HEK293T (cell line): ENCODE measurements at regions not wholly inside any gene's neighbourhood (a gene's known extent, or its start where the extent isn't known, plus 50 kb on each side); places are given as distances from the start of the nearest gene placed in this dataset.
A peak's percentile ranks its signal among the peaks of the same experiment; 100 is the strongest.
"Not testable (repeated sequence)": the region's sequence is repeated elsewhere in the genome, so short reads cannot be mapped to it uniquely, and the experiment has no call there.

ENCODE experiments used
- CTCF ChIA-PET: fragments of 350-600 bp; formaldehyde crosslinking; extraction: SDS; loops from one replicate; lab custom pipeline; 2021; ENCODE audit warnings: antibody characterized with exemption, inconsistent platforms; lab: Yijun Ruan, JAX
- POLR2A ChIA-PET: fragments of 350-600 bp; formaldehyde crosslinking; extraction: SDS; loops from one replicate; lab custom pipeline; 2020; ENCODE audit warnings: antibody characterized with exemption, inconsistent platforms; lab: Yijun Ruan, JAX
- DNase-seq: peaks from one replicate; pipeline ENCODE4 v3.0.0; 2012; ENCODE audit warnings: mixed read lengths; ENCODE audit errors: extremely low spot score
- ARNT ChIP-seq: fragments of 450-650 bp; IDR thresholded peaks from 2 replicates; pipeline ENCODE4 v1.6.1; 2017; ENCODE audit warnings: mild to moderate bottlenecking
- BHLHE40 ChIP-seq: fragments of 450-650 bp; IDR thresholded peaks from 2 replicates; pipeline ENCODE4 v1.6.1; 2016; ENCODE audit warnings: mild to moderate bottlenecking, moderate library complexity, borderline replicate concordance
- CTBP1 ChIP-seq: fragments of 450-650 bp; IDR thresholded peaks from 2 replicates; pipeline ENCODE4 v1.6.1; 2016; ENCODE audit warnings: borderline replicate concordance
- ELF4 ChIP-seq: fragments of 450-650 bp; IDR thresholded peaks from 2 replicates; pipeline ENCODE4 v1.6.1; 2017; ENCODE audit warnings: antibody characterized with exemption
- FOXA1 ChIP-seq: fragments of 450-650 bp; IDR thresholded peaks from 2 replicates; pipeline ENCODE4 v1.6.1; 2016; ENCODE audit warnings: mild to moderate bottlenecking
- FOXK2 ChIP-seq: fragments of 450-650 bp; IDR thresholded peaks from 2 replicates; pipeline ENCODE4 v1.6.1; 2016; ENCODE audit warnings: mild to moderate bottlenecking
- FOXM1 ChIP-seq: fragments of 450-650 bp; IDR thresholded peaks from 2 replicates; pipeline ENCODE4 v1.6.1; 2017; ENCODE audit warnings: mild to moderate bottlenecking, borderline replicate concordance
- HDGF ChIP-seq: fragments of 450-650 bp; IDR thresholded peaks from 2 replicates; pipeline ENCODE4 v1.6.1; 2017; ENCODE audit warnings: antibody characterized with exemption, borderline replicate concordance
- L3MBTL2 ChIP-seq: fragments of 450-650 bp; conservative IDR thresholded peaks from 2 replicates; pipeline ENCODE4 v1.6.1; 2016; ENCODE audit warnings: mild to moderate bottlenecking
- LEF1 ChIP-seq: fragments of 450-650 bp; IDR thresholded peaks from 2 replicates; pipeline ENCODE4 v1.6.1; 2017; ENCODE audit warnings: mild to moderate bottlenecking, borderline replicate concordance
- NFRKB ChIP-seq: fragments of 450-650 bp; IDR thresholded peaks from 2 replicates; pipeline ENCODE4 v1.6.1; 2016; ENCODE audit warnings: mild to moderate bottlenecking, moderate library complexity
- PKNOX1 ChIP-seq: fragments of 450-650 bp; IDR thresholded peaks from 2 replicates; pipeline ENCODE4 v1.6.1; 2016
- SP1 ChIP-seq: fragments of 450-650 bp; IDR thresholded peaks from 2 replicates; pipeline ENCODE4 v1.6.1; 2017
- SUZ12 ChIP-seq: fragments of 450-650 bp; IDR thresholded peaks from 2 replicates; pipeline ENCODE4 v1.6.1; 2016; ENCODE audit warnings: mild to moderate bottlenecking
- TARDBP ChIP-seq: fragments of 450-650 bp; IDR thresholded peaks from 2 replicates; pipeline ENCODE4 v1.6.1; 2016
- ZNF384 ChIP-seq: fragments of 450-650 bp; IDR thresholded peaks from 2 replicates; pipeline ENCODE4 v1.6.1; 2016

- CTCF ChIA-PET: no interaction called here
- TF ChIP-seq PKNOX1: 0 out of 2 replicates have a peak, but pooled peaks have one; percentile 18
- no peak for TF ChIP-seq SP1
- no peak for TF ChIP-seq L3MBTL2
- TF ChIP-seq FOXM1: no peak
- TF ChIP-seq ARNT: no peak
- no peak for TF ChIP-seq NFRKB
- no peak for TF ChIP-seq FOXK2
- no peak for TF ChIP-seq CTBP1
- DNase-seq: no peak
- POLR2A ChIA-PET: interaction anchor here (1.6 kb wide), 1 partner anchor 10 kb away, joined by 3 read pairs; no protein-coding TSS in a partner anchor
Observed at GRCh38 chr17:72382971-72383722, 262.3 kb downstream of the SOX9 start.

GRCh38 chr17:72385475-72385874 lies 264.7 kb downstream of the SOX9 start:
- CTCF ChIA-PET: no interaction called here
- no peak for DNase-seq
- TF ChIP-seq FOXA1 (no peak), ZNF384 (no peak)
- POLR2A ChIA-PET: no interaction called here

GRCh38 chr17:72386173-72386572 lies 265.4 kb downstream of the SOX9 start:
- DNase-seq, POLR2A ChIA-PET, CTCF ChIA-PET: not testable (repeated sequence)

- TF ChIP-seq CTBP1 (no peak), BHLHE40 (no peak), TARDBP (no peak), SUZ12 (no peak), ZNF384 (no peak), FOXA1 (no peak), FOXK2 (no peak), FOXM1 (no peak), LEF1 (no peak), NFRKB (no peak), PKNOX1 (no peak), ELF4 (no peak)
- ChIA-PET POLR2A (interaction anchor here (1.2 kb wide), 1 partner anchor 36 kb away, joined by 3 read pairs; no protein-coding TSS in a partner anchor), CTCF (no interaction called here)
- DNase-seq: no peak
Observed at GRCh38 chr17:72386619-72387237, 265.9 kb downstream of the SOX9 start.

GRCh38 chr17:72387487-72387886 lies 266.7 kb downstream of the SOX9 start:
- no peak for TF ChIP-seq BHLHE40
- no peak for TF ChIP-seq ARNT
- TF ChIP-seq FOXK2: no peak
- no peak for TF ChIP-seq NFRKB
- TF ChIP-seq SUZ12: no peak
- TF ChIP-seq SP1: no peak
- no peak for TF ChIP-seq ELF4
- TF ChIP-seq FOXA1: no peak
- TF ChIP-seq L3MBTL2: no peak
- TF ChIP-seq PKNOX1: no peak
- CTCF ChIA-PET: interaction anchor here (0.5 kb wide), 1 partner anchor 57 kb away, joined by 5 read pairs; no protein-coding TSS in a partner anchor
- no peak for DNase-seq
- POLR2A ChIA-PET: interaction anchor here (1.1 to 1.2 kb wide), 2 partner anchors 35 to 44 kb away, joined by 3 read pairs; no protein-coding TSS in a partner anchor

- no peak for TF ChIP-seq FOXA1
- TF ChIP-seq ELF4: no peak
- TF ChIP-seq ARNT: no peak
- no peak for TF ChIP-seq CTBP1
- TF ChIP-seq L3MBTL2: no peak
- no peak for TF ChIP-seq TARDBP
- no peak for TF ChIP-seq NFRKB
- no peak for TF ChIP-seq SP1
- no peak for TF ChIP-seq HDGF
- ChIA-PET POLR2A (interaction anchor here (1.1 to 1.2 kb wide), 2 partner anchors 35 to 43 kb away, joined by 3 read pairs; no protein-coding TSS in a partner anchor), CTCF (interaction anchor here (0.5 to 0.6 kb wide), 2 partner anchors 17 to 57 kb away, joined by 3 to 5 read pairs; no protein-coding TSS in a partner anchor)
- DNase-seq: no peak
Observed at GRCh38 chr17:72387969-72388368, 267.1 kb downstream of the SOX9 start.
